ENCODE measurements at regions not wholly inside any gene's neighbourhood (a gene's known extent, or its start where the extent isn't known, plus 50 kb on each side); places are given as distances from the start of the nearest gene placed in this dataset.
"Not testable (repeated sequence)": the region's sequence is repeated elsewhere in the genome, so short reads cannot be mapped to it uniquely, and the experiment has no call there.

GRCh38 chr16:50457423-50457822 is 88.6 kb upstream of the BRD7 start:
- DNase-seq (ENCODE audit: missing footprints) (no peak), ATAC-seq (no peak)
- intact Hi-C loops (cut with DNase I): no loop called here

- DNase-seq (ENCODE audit: missing footprints) (no peak), ATAC-seq (no peak)
- intact Hi-C loops (cut with DNase I): no loop called here
Measured at GRCh38 chr16:50455288-50455845, 86.6 kb upstream of the BRD7 start.

GRCh38 chr16:50453446-50453845 is 84.7 kb upstream of the BRD7 start:
- ATAC-seq (no peak), DNase-seq (ENCODE audit: missing footprints) (no peak)
- intact Hi-C loops (cut with DNase I): no loop called here

- DNase-seq (ENCODE audit: missing footprints): no peak
- intact Hi-C loops (cut with DNase I): no loop called here
- no peak for ATAC-seq
Measured at GRCh38 chr16:50451951-50452508, 83.2 kb upstream of the BRD7 start.

GRCh38 chr16:50450957-50451356 is 82.2 kb upstream of the BRD7 start:
- ATAC-seq (no peak), DNase-seq (ENCODE audit: missing footprints) (no peak)
- intact Hi-C loops (cut with DNase I): no loop called here

- no peak for DNase-seq (ENCODE audit: missing footprints)
- ATAC-seq: no peak
- intact Hi-C loops (cut with DNase I): no loop called here
Measured at GRCh38 chr16:50449800-50450199, 81.0 kb upstream of the BRD7 start.

GRCh38 chr16:50448981-50449380 is 80.2 kb upstream of the BRD7 start:
- intact Hi-C loops (cut with DNase I): no loop called here
- DNase-seq (ENCODE audit: missing footprints) (no peak), ATAC-seq (no peak)

GRCh38 chr16:50448522-50448921 is 79.7 kb upstream of the BRD7 start:
- intact Hi-C loops (cut with DNase I): no loop called here
- DNase-seq (ENCODE audit: missing footprints): no peak
- ATAC-seq: no peak

- ATAC-seq; intact Hi-C loops (cut with DNase I); DNase-seq (ENCODE audit: missing footprints): not testable (repeated sequence)
Measured at GRCh38 chr16:50447386-50447785, 78.6 kb upstream of the BRD7 start.

- intact Hi-C loops (cut with DNase I): no loop called here
- ATAC-seq: no peak
- DNase-seq (ENCODE audit: missing footprints): no peak
Measured at GRCh38 chr16:50446861-50447260, 78.1 kb upstream of the BRD7 start.

- ATAC-seq: no peak
- intact Hi-C loops (cut with DNase I): no loop called here
- DNase-seq (ENCODE audit: missing footprints): no peak
Measured at GRCh38 chr16:50445621-50446555, 77.1 kb upstream of the BRD7 start.

- DNase-seq (ENCODE audit: missing footprints) (no peak), ATAC-seq (no peak)
- intact Hi-C loops (cut with DNase I): no loop called here
Measured at GRCh38 chr16:50444526-50444925, 75.7 kb upstream of the BRD7 start.

GRCh38 chr16:50442221-50442620 is 73.4 kb upstream of the BRD7 start:
- ATAC-seq (no peak), DNase-seq (ENCODE audit: missing footprints) (no peak)
- intact Hi-C loops (cut with DNase I): no loop called here

GRCh38 chr16:50441486-50442157 is 72.8 kb upstream of the BRD7 start:
- ATAC-seq (no peak), DNase-seq (ENCODE audit: missing footprints) (no peak)
- intact Hi-C loops (cut with DNase I): no loop called here

GRCh38 chr16:50440991-50441390 is 72.2 kb upstream of the BRD7 start:
- intact Hi-C loops (cut with DNase I): no loop called here
- no peak for ATAC-seq

GRCh38 chr16:50440531-50440930 is 71.7 kb upstream of the BRD7 start:
- ATAC-seq (no peak), DNase-seq (ENCODE audit: missing footprints) (no peak)
- intact Hi-C loops (cut with DNase I): no loop called here

More at GRCh38 chr16:50440991-50441390, 72.2 kb upstream of the BRD7 start:
- DNase-seq (ENCODE audit: missing footprints): no peak

- intact Hi-C loops (cut with DNase I): no loop called here
- ATAC-seq (no peak), DNase-seq (ENCODE audit: missing footprints) (no peak)
Measured at GRCh38 chr16:50437769-50438437, 69.1 kb upstream of the BRD7 start.

- intact Hi-C loops (cut with DNase I): no loop called here
- DNase-seq (ENCODE audit: missing footprints) (no peak), ATAC-seq (no peak)
Measured at GRCh38 chr16:50436271-50436670, 67.5 kb upstream of the BRD7 start.

GRCh38 chr16:50434872-50435478 is 66.2 kb upstream of the BRD7 start:
- ATAC-seq (no peak), DNase-seq (ENCODE audit: missing footprints) (no peak)
- intact Hi-C loops (cut with DNase I): no loop called here
